GM18858 (cell line): ENCODE measurements at regions not wholly inside any gene's neighbourhood (a gene's known extent, or its start where the extent isn't known, plus 50 kb on each side); places are given as distances from the start of the nearest gene placed in this dataset.

Experiments
- ATAC-seq: cut with Tn5 transposase; IDR thresholded peaks from one replicate; pipeline ENCODE4 v1.9.1; 2021; ENCODE audit not compliant: unreplicated experiment

DNA sequence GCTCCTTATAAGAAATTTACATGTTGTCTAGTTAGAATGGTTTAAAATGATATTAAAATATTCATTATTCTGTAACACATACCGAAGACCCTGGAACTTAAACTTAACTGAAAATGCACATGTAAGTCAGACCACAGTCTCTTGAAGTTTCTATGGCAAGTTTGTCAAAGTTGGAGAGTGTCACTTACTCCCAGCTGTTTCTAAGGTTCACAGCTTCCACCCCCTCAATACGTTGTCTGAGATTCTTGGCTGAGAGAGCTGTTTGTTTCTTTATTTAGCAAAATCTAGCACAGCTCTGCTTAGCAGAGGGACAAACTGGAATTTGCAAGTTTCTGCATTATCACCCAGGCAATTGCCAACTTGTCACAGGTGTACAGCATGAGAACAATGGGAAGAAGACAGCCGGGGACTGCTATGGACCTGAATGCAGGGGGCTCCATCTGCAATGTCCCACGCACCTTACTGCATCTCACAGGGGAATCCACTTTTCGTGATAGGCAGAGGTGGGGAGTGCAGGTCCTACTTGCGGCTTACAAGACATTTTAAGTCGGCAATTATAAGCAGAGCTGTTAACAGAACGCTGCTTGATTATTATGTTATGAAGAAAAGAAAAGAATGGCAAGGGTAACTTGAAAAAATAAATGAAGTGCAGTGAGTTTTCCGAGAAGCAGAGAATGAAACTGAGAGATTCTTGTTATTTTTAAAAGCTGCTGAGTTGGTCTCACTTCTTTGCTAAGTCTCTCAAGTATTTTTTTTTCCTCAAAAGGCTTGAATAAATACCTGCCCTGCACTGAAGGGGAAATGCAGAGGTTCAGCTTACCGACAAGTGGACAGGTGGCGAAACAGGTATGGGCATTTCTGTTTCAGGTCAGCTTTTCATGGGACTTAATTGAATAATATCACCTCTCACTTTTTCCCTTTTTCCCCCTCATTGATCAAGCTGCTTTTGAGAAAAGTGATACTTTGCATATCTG, 1072.1 kb upstream of the FANCL start:
- ATAC-seq = no peak

DNA sequence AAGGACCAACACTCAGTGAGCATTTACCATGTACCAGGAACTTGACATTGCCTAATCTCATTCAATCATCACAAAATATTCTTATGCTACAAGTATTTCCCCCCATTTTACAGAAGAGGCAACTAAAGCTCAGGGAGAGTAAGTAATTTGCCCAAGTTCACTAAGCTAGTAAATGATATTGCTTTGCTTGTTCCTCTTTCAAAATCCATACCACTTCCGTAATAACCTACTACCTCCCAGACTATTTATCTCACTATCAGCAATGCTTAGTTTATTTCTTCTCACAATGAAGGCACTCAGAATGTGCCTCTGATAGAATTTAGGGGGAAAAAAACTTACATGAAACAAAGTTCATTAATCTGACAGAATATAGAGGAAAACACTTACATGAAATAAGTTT, 1070.9 kb upstream of the FANCL start:
- ATAC-seq = no peak

DNA sequence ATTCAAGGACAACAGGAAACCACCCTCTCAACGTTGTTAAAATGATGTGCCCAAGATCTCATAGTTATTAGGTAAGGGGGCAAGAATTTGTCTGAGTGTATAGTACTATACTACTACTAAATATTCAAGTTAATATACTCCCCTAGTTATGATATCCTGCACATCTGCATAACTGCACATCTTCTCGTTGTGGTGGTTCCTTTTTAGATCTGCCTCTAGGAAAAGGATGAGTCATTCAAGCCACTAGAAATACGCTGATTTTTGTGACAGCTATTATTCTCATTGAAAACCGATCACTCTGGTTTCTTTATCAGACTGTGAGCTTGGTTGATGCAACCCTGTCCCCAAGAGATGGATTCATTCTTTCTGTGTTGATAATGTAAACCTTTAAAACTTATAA, 1067.0 kb upstream of the FANCL start:
- no peak for ATAC-seq

DNA sequence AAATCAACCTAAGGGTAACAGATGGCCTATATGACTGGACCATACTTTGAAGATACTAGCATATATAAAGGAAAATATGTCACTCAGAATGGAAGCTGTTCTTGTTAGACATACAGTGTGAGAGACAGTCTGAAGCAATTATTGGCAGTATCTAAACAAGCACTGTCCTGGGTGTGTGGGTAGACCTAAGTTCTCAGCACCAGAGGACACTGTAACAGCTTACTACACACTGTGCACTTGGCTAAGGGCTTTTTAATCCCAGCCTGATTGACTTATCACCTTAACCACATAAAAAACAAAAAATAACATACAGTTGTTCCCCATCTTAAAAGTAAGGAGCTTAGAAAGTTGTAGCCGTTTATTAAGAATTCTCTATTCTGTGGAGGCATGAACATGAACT, 1066.1 kb upstream of the FANCL start:
- ATAC-seq = no peak

DNA sequence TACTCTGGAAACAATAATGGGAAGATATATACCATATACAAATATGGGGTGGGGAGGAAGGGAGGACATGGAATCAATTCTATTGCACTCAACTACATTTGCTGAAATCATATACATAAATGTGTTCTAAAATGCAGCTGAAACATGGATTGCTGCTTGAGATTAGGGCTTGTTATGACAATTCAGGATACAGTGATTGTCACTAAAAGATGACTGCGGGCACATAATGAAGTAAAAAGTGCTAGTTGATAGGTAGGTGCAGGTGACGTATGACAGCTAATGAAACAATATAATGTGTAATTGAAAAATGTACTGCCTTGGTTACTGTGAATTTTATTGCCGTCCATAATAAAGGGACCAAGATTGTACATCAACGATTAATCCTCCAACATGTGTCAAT, 1062.1 kb upstream of the FANCL start:
- no peak for ATAC-seq

DNA sequence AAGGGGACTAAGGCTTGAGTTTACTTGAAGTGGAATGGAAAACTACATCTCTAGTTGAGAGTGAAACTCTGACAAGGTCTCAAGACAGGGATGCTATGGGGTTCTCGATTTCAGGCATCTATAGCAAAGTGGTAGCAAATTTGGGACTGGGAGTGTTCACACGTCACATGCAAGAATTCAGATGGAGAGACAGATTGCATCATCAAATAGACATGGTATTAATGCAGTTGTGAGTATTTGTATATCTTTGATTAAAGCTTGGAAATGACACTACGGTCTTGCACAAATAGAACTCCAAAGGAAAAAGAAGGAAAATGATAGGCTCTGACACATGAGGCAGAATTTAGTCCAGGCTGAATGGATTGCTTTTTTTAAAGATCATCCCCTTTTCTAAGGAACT, 1061.6 kb upstream of the FANCL start:
- ATAC-seq = no peak

DNA sequence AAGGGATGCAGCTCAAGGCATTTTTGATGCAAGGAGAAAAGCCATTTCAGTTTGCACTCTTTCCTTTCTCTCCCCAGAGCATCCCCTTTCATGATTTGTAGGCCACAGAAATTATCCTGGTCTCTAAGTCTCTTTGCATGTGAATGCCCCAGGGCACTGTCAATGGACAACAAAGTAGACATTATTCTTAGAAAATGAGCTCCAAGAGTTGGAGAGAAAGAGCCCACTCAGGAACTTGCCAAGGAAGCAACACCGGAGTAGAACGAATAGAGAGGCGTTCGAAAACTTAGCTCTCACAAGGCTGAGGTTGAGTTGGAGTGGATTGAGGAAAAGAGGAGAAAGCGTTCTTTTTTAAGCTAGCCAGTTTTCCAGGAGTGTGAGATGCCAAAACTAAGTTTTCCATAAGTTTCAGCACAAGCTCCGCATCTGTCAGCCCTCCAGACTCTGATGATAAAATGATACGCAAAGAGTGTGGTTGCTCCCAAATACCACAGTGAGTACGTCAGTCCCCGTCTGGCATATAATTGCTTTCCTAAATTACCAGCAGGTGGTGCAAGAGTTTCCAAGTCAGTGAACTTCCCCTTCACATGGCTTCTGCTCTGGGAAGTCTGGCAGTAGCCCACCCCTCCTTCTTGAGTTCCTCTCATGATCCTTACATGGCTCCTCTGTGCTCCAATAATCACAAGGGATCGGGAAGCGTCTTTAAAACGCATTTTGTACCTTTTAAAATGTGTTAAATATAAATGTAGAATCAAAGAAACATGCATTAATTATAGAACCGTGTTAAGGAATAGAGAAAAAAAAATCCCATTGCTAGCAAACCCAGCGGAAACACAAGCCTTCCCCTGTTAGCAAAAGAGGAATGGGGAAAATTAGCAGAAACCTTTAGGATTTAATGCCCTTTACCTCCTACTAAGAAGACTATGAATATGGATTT, 1060.6 kb upstream of the FANCL start:
- peak; percentile 67 for ATAC-seq

DNA sequence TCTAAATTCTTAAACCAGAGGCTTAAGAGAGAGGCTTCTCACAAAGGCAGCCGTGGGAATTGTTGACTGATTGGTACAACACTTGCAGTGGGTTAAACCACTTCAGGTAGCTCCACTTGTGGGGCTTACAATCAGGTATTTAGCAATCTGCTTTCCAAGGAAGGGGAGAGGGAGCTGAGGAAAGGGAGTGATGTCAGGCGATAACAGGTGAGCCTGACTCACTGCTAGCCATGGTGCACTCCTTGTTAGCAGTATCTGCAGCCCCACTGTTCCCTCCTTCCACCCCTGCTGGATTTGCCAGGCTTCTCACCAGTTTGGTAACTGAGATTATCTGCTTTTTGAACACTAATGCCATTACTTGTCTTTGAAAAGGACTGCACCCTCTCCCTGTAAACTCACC, 1056.7 kb upstream of the FANCL start:
- no peak for ATAC-seq

DNA sequence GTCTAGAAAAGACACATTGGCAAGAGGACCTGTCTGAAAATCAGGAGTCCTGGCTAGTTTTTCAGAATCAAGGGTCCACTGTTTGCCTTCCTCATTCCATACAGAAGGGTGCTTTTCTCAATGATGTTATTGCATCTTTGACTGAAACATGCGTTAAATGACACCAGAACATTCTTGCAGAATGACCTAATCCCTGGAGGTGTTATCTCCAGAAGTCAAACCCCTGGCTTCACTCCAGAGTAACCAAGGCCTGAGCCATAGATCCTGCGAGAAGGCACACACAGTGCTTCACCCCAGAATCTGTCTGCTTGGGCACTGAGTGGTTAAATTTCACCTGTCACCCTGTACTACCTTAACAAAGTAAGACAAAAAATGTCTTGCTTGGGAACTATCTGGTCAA, 1055.2 kb upstream of the FANCL start:
- ATAC-seq = no peak

DNA sequence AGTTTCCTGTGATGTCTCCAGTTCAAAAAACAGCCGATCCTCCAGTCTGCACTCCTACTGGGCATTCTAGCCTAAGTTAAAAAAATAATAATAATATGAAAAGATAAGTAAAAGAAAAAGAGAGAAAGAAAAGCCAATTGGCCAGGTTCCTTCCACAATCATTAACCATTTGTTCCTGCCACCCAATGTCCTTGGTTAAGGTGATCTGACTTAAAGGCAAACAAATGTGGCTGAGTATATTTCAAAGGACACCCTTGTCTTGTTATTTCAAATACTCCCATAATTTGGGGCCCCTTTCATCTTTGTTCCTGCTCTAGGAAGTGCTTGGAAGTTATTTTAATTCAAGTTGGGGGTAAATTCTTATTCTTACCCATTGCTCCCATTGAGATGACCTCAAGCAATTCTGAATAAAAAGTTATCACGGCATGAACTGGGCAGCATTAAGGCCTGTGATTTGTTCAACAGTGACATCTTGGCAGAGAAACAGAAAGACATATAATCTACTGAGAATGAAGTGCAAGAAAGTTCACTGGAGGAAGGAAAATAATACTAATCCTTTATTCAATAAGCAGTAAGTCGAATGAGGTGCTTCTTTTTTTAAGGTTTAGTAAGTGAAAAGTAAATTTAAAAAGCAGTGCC, 1054.5 kb upstream of the FANCL start:
- no peak for ATAC-seq

DNA sequence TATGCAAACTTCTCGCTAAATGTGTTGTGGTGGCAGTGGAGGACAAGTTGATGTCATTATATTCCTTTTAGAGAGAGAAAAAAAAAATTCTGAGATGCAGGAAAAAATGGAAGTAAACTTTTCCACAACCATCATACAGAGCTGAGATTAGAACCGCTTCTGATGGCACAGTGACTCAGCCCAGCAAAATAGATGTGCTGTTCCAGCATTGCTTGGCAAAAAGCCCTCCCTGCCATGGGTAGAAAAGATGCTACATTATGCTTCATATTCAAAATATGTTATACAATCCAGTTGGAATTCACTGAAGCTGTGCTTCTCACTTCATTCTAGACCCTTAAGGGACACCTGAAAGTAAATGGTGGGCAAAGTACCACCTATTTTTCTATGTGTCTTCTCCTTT, 1047.6 kb upstream of the FANCL start:
- no peak for ATAC-seq

DNA sequence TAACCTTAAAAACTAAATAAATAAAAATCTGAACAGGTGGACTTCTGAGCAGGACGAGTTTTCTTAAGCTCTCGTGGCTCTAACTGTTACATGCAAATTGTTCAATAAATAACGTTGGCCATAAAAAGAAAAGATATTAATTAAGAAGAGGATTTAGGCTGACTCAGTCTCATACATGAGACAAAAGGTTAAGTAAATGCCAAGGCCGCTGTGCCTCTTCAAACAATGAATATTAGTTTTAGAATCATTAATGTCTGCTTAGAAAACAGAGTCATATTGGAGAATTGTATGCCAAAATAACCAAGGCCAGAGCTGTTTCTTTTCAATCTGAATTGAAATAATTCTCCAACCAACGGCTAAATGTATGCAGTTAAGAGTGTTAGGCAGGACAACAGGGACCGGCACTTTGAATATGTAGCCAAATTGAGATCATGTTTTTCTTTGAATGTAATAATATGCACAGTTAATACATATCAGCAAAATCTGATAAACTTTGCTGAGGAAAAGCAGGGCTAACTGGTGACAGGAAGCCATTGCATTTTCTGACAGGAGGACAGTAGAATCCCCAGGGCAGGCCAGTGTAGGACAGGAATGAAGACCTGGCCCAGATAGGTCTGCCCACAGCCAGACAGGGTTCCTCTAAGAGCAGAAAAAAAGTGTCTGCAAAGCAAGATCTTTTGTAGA, 1041.4 kb upstream of the FANCL start:
- ATAC-seq = no peak

DNA sequence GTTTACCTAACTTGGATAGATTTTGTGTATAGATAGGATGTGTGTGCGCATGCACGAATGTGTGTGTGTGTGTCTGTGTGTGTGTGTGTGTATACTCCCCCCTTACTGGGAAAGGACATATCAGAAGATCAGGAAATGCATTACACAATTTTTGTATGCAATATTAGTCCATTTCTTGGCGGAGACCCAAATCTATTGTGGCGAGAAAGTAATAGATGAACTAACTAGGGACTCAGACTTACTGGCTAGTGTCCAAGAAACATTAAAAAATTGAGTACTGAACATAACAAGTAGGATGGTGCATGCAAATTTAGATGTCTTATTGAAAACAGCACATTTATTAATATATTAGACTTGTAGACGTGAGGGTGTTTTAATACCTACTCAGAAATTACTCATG, 1036.5 kb upstream of the FANCL start:
- ATAC-seq = no peak

DNA sequence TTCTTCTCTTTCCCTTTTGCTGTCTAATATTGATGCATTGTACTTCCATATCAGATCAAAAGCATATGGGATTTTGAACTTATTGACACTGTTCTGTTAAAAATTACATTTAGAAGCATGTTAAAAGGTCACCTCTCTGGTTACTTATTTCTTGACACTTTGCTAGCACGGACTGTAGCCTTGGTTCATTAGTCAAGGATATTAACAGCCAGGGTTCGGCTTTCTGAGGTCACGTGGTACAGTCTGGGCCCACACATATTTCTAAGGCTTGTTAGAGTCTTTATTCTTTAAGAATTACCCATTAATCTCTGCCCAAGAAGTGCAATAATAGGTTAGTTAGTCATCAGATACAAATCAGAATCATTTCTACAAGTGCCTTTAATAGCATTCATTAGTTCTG, 1035.8 kb upstream of the FANCL start:
- no peak for ATAC-seq

DNA sequence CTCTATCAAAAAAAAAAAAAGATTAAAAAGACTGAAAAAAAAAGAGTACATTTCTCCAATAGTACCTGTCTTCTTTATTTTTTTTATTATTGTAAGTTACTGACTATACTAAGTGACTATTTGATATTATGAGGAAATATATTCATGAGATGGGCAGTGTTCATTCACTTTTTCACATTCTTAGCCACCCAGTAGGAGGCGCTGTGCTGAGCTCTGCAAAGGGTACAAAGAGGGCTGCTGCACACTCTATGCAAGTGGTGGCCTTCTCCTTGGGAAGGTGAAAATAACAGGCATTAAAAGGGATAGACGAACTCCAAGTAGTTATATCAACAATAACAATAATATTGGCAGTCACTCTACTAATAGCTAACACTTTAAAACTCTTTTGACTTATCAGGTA, 1034.9 kb upstream of the FANCL start:
- no peak for ATAC-seq

DNA sequence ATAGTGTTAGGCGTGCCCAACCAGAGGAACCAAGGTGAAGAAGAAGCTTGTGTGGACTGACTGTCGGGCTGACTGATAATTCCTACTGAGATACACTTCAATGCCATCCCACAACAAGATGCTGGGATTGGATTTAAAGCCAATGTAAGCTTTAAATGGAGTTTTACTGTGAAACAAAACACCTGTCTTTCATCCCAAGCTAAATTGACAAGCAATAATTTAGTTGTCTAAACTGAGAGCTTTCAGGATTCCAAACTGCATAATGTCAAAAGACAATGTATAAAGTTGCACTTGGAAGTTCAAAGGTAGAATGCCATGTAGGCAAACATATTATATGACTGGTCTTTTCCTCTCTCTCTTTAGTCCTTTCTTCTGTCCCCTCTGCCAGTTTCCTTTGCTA, 1025.3 kb upstream of the FANCL start:
- no peak for ATAC-seq

DNA sequence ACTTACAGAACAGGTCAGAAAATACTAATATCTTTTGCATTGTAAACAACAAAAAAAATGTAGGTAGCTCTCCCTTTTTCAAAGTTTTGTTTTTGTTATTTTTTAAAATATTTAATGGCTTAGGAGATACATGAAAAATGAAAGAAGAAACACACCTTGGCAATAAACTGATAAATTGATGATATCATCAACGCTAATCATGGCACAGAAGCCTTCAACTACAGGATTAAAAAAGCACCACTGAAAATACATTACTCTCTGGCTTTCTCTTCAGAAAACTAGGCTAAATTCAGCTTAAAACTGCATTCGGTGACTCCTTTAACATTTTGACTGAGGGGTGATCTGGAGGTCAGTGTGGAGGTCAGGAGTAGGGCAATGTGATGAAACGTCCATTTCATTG, 1018.8 kb upstream of the FANCL start:
- ATAC-seq = no peak

DNA sequence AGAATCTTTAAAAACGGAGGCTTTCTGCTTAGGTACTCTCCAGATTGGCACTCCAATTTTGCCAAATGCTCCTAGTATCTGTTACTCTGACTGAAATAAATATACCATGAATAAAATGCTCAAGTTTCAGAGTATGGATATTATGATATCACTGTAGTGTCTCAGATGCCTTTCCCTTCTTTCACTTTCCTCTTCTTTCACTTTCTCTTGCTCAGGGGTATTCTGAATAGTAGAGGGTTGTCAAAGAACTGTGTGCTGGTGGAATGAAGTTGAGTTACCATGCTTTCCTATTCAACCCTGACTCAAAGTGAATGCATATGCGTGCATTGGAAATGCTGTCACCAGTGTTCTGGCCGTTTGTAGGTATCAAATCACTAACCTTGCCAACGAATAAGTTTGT, 1015.2 kb upstream of the FANCL start:
- no peak for ATAC-seq

DNA sequence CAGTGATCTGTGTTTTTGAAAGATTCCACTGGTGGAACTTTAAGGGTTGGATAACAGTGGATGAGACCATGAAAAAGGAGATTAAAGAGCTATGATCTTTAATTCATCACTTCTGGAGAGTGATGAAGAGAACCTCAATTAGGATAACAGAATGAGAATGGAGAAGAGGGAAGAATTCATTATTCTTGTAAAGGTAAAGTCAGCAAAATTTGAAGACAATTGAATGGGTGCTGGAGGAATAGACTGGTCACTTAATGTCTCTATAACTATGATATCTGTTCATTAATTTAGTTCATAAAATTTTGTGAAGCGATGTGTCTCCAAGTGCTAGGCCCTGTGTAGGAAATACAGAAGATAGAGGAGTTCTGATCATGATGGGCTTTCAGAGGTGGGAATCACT, 1013.2 kb upstream of the FANCL start:
- no peak for ATAC-seq

DNA sequence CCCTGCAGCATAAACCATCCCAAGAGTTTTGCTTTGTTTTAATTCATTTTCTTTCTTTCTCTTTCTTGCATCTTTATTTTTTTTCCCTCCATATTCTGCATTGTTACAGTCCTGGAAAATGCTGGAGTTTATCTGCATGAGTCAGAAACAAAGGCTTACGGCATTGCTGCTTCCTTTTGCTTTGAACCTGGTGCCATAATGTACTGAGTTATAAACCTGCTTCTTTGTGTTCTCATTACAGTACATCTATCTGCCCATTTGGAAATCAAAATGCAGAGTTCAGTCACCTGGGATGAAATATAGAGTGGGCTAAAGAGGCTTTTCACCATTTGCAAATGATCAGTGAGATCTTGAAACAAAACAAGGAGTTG, 1009.2 kb upstream of the FANCL start:
- no peak for ATAC-seq
